Renal pelvis (tissue), 1 donor: ENCODE measurements at regions not wholly inside any gene's neighbourhood (a gene's known extent, or its start where the extent isn't known, plus 50 kb on each side); places are given as distances from the start of the nearest gene placed in this dataset.

Experiments
- DNase-seq: peaks from one replicate; pipeline ENCODE4 v3.0.0-alpha.2; 2013

DNA sequence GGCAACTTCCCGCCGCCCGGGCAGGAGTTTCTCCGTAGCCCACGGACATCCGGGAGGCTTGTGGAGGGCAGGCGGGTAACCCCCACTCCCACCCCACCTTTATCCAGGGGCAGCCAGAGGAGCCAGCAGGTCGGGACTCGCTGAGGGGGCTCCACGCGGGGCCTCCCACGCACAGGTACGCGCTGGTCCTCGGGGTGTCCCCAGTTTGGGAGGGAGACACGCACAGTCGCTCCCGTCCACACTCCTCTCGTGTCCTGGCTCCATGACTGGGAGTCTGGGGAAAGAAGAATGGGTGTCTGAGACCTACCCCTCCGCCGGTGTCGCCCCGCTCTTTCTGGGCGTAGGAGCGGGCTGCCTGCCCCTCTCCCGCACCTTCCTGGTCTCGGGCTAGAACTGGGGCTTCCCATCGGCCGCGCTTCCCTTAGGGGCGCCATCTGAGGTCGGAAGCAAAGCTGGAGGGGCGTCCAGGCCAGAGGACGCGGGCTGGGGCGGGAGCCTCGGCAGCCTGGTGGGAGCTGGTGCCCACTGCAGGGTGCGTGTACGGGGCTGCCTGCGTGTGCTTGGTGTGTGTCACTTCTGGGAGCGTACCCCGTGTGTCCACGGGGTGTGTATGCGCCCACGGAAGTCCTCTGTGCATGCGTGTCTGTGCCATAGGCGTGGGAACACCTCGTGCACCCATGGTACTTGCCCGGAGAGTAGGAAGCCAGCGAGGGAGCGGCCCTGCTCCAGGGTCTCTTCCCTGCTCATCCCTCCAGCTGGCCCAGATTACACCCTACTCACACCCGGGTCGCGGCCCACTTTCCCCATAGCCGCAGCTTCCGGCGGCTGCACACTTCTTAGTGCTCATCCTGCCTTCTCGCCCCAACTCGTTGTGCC is 73.0 kb upstream of the LEP start:
- no peak for DNase-seq

DNA sequence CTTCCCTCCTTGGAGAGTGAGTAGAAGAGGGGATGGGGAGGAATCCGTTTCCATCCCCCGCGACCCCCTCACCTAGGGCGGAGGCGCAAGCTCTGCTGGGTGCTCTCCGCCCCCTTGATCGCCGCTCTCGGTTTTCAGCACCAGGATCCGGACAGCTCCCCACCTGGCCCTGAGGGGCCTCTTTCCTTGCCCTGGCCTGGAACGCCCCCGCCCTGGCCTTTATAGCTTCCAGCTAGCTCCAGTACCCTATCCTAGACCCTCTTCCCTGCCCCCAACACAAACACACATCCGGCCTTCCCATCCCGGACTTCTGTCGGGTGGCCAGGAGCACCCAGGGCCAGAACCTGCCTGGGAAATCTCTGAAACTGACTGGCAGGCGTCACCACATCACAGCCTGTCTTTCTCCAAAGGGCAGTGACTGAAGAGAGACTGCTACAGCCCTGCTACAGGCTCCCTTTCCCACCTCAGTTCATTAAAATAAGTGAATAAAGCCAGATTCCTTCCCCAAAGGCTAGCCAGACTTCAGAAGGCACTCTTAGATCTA is 72.3 kb upstream of the LEP start:
- peak; percentile 75 for DNase-seq

GRCh38 chr7:128170461-128170860 is 70.6 kb upstream of the LEP start:
- DNase-seq, result no peak

- DNase-seq, result no peak
Observed at GRCh38 chr7:128171342-128171918, 69.6 kb upstream of the LEP start.

- no peak for DNase-seq
Observed at GRCh38 chr7:128172151-128172550, 68.9 kb upstream of the LEP start.

GRCh38 chr7:128172963-128173362 is 68.1 kb upstream of the LEP start:
- no peak for DNase-seq

- no peak for DNase-seq
Observed at GRCh38 chr7:128174386-128174785, 66.7 kb upstream of the LEP start.

GRCh38 chr7:128176696-128177095 is 64.4 kb upstream of the LEP start:
- DNase-seq, result no peak

- DNase-seq, result no peak
Observed at GRCh38 chr7:128177768-128178550, 63.1 kb upstream of the LEP start.

DNA sequence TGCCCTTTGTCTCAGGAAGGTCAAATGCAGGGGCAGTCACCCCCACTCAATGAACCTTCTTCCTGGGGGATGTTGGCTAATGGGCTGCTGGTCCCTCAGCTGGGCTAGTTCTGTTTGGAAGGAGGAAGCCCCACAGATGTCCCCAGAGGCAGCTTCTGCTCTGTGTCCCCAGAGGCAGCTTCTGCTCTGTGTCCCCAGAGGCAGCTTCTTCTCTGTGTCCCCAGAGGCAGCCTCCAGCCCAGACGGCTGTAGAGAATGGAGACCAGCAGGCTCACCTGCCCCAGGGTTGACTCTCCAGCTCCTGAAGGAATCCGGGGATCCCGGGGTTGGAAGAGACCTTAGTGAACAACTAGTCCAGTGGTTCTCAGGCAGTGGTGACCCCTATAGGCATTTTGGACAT is 62.5 kb upstream of the LEP start:
- no peak for DNase-seq

DNA sequence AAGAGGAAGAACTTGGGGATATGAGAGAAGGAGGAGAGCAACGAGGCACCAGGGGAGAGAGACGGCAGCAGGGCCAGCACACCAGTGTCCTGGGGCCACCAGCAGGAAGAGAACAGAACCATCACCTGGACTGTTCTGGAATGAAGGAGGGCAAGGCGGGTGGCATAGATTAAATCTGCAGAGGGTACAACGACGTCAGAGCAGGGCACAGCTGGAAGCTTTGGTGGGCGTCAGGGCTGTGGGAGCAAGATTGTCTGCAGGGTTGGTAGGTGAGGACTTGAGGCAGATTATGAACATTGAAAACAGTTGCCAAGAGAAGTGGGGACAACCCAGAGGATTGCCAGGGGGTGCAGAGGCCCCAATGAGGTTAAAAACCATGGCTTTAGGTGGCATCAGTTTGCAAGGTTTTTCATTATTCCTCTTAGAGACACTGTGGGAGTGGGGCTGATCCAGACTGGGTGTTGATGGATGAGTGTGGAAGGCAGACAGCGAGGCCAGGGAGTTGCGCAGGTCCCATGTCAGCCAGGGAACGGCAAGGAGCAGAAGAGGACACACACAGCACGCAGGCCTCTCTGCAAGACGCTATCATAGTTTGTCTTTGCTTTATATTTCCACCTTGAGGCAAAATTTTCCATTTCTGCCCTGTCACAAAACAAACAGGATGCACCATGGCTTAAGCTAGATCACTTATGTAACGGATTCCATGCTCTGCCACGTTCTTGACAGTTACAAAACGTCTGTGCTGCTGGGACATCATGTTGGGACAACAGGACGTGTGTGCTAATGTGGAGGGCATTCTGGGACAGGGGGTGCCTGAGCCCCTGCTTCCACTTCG is 52.5 kb upstream of the LEP start:
- DNase-seq, result no peak

DNA sequence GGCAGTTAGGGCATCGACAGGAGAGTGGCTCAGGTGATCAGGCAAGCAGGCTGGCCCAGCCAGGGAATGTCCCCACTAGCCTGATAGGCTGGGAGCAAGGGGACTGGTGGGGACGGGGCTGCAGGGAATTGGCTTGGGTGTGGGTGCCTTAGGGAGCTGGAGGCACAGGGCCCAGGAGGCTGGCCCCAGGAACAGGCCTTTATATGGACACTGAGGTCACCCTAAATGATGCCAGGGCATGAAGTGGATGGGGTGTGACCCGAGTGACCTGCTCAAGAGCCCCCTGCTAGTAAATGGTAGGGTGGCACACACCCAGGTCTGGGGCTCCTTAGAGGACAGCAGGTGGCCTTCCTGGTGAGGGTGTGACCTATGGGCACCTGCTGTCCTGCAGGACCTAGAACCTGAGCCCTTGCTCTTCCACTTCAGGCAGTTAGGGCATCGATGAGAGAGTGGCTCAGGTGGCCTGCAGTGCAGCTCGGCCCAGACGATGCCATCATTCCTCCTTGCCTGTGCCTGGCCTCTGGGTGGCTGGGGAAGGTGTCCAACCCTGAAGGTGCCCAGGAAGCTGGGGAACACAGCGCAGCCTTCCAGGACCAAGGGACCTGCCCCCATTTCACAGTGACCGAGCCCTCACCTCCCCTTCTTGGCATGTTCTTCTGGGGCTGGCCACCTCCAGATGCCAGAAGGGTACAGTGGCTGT is 51.7 kb upstream of the LEP start:
- no peak for DNase-seq

- DNase-seq, result no peak
Observed at GRCh38 chr7:128190051-128190647, 50.9 kb upstream of the LEP start.

DNA sequence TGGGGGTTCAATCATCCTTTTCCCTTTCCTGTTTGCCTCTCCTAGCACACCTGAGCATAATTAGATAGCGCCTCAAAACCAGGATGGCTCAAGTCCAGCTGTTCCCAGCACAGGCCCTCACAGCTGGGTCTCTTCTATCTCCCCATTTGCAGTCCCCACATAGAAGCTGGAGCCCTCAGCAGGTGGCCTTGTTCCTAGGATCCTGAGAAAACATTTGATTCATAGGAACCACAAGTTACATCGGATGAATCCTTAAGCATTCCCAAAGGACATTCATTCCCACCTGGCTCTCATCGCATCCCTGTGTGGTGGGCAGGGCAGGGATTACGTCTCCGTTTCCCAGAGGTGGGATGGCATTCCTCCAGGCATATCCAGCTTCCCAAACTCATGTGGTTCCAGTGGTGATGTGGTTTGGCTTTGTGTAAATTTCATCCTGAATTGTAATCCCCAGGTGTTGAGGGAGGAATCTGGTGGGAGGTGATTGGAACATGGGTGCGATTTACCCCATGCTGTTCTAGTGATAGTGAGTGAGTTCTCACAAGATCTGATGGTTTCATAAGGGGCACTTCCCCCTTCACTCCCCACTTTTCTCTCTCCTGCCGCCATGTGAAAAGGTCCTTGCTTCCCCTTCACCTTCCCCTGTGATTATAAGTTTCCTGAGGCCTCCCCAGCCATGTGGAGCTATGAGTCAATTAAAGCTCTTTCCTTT is 49.8 kb upstream of the LEP start:
- no peak for DNase-seq
